PC-9 (cell line): ENCODE measurements at regions not wholly inside any gene's neighbourhood (a gene's known extent, or its start where the extent isn't known, plus 50 kb on each side); places are given as distances from the start of the nearest gene placed in this dataset.
"Not testable (repeated sequence)": the region's sequence is repeated elsewhere in the genome, so short reads cannot be mapped to it uniquely, and the experiment has no call there.

ENCODE experiments used
- BruUV-seq: library from RNA; stranded (reverse); fragments of 400-500 nt; replicated peaks from 2 replicates; lab custom pipeline; 2021; lab: Mats Ljungman, UMichigan
- CTCF ChIA-PET: fragments of 300-600 bp; sonication (Branson Sonifier 250); formaldehyde crosslinking; loops from one replicate; lab custom pipeline; 2022; ENCODE audit warnings: antibody characterized with exemption; lab: Charles Lee
- POLR2A ChIA-PET: fragments of 300-600 bp; sonication (Branson Sonifier 250); formaldehyde crosslinking; loops from one replicate; lab custom pipeline; 2022; ENCODE audit warnings: antibody characterized with exemption; ENCODE audit not compliant: unreplicated experiment; lab: Charles Lee
- DNase-seq, 2 experiments: peaks; one replicate each; pipeline versions ENCODE4 v3.0.0 to v3.0.0-alpha.2; 2015 to 2022; ENCODE audit warnings: mixed read lengths in 1 of 2
- H2AFZ ChIP-seq: fragments of 200-600 bp; sonication (generic); 2 replicates; pipeline ENCODE4 v1.8.1; 2017; ENCODE audit warnings: antibody characterized with exemption
- H3F3A ChIP-seq: fragments of 200-600 bp; sonication (generic); 2 replicates; pipeline ENCODE4 v1.8.1; 2017; ENCODE audit warnings: antibody characterized with exemption, mild to moderate bottlenecking, low read depth; ENCODE audit not compliant: insufficient read depth
- H3K27ac ChIP-seq: fragments of 200-600 bp; sonication (generic); 2 replicates; pipeline ENCODE4 v1.6.1; 2016; ENCODE audit warnings: mixed run types
- H3K27me3 ChIP-seq: fragments of 200-600 bp; sonication (generic); 2 replicates; pipeline ENCODE4 v1.6.1; 2016; ENCODE audit warnings: low read depth, mixed run types; ENCODE audit not compliant: insufficient read depth
- H3K36me3 ChIP-seq: fragments of 200-600 bp; sonication (generic); 2 replicates; pipeline ENCODE4 v1.6.1; 2016; ENCODE audit warnings: low read depth, mixed run types
- H3K4me1 ChIP-seq: fragments of 200-600 bp; sonication (generic); replicated peaks from 2 replicates; pipeline ENCODE4 v1.6.1; 2016; ENCODE audit warnings: mixed run types; ENCODE audit not compliant: insufficient read depth
- H3K4me2 ChIP-seq: fragments of 200-600 bp; sonication (generic); 2 replicates; pipeline ENCODE4 v1.6.1; 2017; ENCODE audit warnings: mixed run types
- H3K4me3 ChIP-seq: fragments of 200-600 bp; sonication (generic); 2 replicates; pipeline ENCODE4 v1.6.1; 2016; ENCODE audit warnings: mixed run types
- H3K79me2 ChIP-seq: fragments of 200-600 bp; sonication (generic); 2 replicates; pipeline ENCODE4 v1.6.1; 2017; ENCODE audit warnings: low read depth, mixed run types
- H3K9me2 ChIP-seq: fragments of 200-600 bp; sonication (generic); 2 replicates; pipeline ENCODE4 v1.8.1; 2017; ENCODE audit warnings: mild to moderate bottlenecking; ENCODE audit not compliant: insufficient read depth
- H3K9me3 ChIP-seq: fragments of 200-600 bp; sonication (generic); 2 replicates; pipeline ENCODE4 v1.8.1; 2016; ENCODE audit warnings: low read depth; ENCODE audit not compliant: insufficient read depth
- H4K20me1 ChIP-seq: fragments of 200-600 bp; sonication (generic); 2 replicates; pipeline ENCODE4 v1.8.1; 2017; ENCODE audit not compliant: insufficient read depth
- CTCF ChIP-seq: fragments of 200-600 bp; sonication (generic); conservative IDR thresholded peaks from 2 replicates; pipeline ENCODE4 v1.6.1; 2017; ENCODE audit warnings: mixed run types, antibody characterized with exemption, mild to moderate bottlenecking, moderate library complexity
- EZH2 ChIP-seq: fragments of 200-600 bp; sonication (generic); IDR thresholded peaks from 2 replicates; pipeline ENCODE4 v1.8.0; 2017; ENCODE audit warnings: antibody characterized with exemption, low read depth
- intact Hi-C: fragments of 100-400 bp; cut with micrococcal nuclease; formaldehyde crosslinking; loops from one replicate; pipeline ENCODE4 v1.10.0; 2022; ENCODE audit not compliant: unreplicated experiment

DNA sequence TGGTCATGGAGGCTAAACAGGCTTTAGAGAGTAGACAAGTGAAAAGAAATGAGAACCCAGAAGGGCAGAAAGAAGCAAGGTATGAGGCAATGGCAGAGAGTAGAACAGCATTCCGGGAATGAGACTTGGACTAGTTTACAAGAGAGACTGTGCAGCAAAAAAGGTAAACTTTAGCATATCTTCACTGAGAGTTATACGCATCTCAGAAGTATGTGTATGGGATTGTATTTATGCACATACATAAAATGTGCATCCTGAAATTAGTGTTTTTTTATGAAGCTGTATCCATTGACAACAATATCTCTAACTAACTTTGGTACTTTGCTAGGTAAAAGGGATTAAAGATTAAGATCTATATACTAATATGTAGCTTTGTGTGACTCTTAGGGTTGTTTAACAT, 753.6 kb downstream of the BCKDHB start:
- Histone ChIP-seq H3K4me3 (no peak overlapping the region), H3K79me2 (no peaks in the 10 kb centered on the region), H2AFZ (no peak overlapping the region), H3K9me2 (no peaks in the 10 kb centered on the region), H3K4me2 (no peak overlapping the region), H3K27ac (no peak overlapping the region), H3F3A (no peaks in the 10 kb centered on the region), H3K36me3 (no peaks in the 10 kb centered on the region), H3K4me1 (no peaks in the 10 kb centered on the region), H3K27me3 (no peaks in the 10 kb centered on the region), H3K9me3 (no peaks in the 10 kb centered on the region), H4K20me1 (no peaks in the 10 kb centered on the region)
- intact Hi-C loops: no loop called here
- TF ChIP-seq CTCF (no peak), EZH2 (no peak)
- POLR2A ChIA-PET: no interaction called here
- CTCF ChIA-PET: no interaction called here
- no peak for DNase-seq
- BruUV-seq: no TSS peak

DNA sequence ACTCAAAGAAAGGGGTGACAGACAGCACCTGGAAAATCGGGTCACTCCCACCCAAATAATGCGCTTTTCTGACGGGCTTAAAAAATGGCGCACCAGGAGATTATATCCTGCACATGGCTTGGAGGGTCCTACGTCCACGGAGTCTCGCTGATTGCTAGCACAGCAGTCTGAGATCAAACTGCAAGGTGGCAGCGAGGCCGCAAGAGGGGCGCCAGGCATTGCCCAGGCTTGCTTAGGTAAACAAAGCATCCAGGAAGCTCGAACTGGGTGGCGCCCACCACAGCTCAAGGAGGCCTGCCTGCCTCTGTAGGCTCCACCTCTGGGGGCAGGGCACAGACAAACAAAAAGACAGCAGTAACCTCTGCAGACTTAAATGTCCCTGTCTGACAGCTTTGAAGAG, 741.5 kb downstream of the BCKDHB start:
- BruUV-seq, H3K36me3 ChIP-seq, CTCF ChIA-PET: not testable (repeated sequence)

DNA sequence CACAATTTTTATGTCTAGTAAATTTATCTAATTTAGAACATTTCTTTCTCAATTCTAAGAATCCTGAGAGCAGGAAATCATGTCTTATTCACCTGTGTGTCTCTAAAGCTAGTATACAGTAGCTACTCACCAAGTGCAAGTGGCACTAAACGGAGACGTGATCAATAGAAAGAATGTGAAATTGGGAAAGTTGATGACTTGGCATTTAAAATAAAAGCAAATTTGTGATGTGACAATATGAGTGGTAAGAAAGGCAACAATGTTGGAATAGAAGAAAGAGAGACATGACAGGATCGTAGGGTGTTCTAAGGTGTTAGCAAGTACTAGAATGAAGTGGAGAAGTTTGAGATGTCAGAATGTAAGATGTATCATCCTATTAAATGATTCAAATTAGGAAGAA, 725.9 kb downstream of the BCKDHB start:
- Histone ChIP-seq H3K4me2 (no peak overlapping the region), H3K79me2 (no peaks in the 10 kb centered on the region), H3F3A (no peaks in the 10 kb centered on the region), H3K27me3 (no peaks in the 10 kb centered on the region), H3K4me3 (no peak overlapping the region), H3K9me3 (no peaks in the 10 kb centered on the region), H2AFZ (no peak overlapping the region), H3K27ac (no peak overlapping the region), H3K36me3 (no peaks in the 10 kb centered on the region), H4K20me1 (no peaks in the 10 kb centered on the region), H3K4me1 (no peaks in the 10 kb centered on the region), H3K9me2 (no peaks in the 10 kb centered on the region)
- TF ChIP-seq CTCF: no peak
- no peak for TF ChIP-seq EZH2
- no peak for DNase-seq
- ChIA-PET POLR2A (no interaction called here), CTCF (no interaction called here)
- intact Hi-C loops: no loop called here
- no TSS peak for BruUV-seq

More for the DNA sequence above, 741.5 kb downstream of the BCKDHB start:
- H4K20me1 ChIP-seq, H3K27ac ChIP-seq, H3K4me1 ChIP-seq, H3K4me3 ChIP-seq, DNase-seq, H3K4me2 ChIP-seq, H3K79me2 ChIP-seq, H3K9me2 ChIP-seq, H3K27me3 ChIP-seq, POLR2A ChIA-PET, intact Hi-C loops, H3K9me3 ChIP-seq, H2AFZ ChIP-seq, H3F3A ChIP-seq: not testable (repeated sequence)

- POLR2A ChIA-PET: no interaction called here
- no peak overlapping the region for H3K4me3 ChIP-seq
- H3K27me3 ChIP-seq: no peaks in the 10 kb centered on the region
- no peaks in the 10 kb centered on the region for H3K9me2 ChIP-seq
- H3F3A ChIP-seq: no peaks in the 10 kb centered on the region
- H3K9me3 ChIP-seq: no peaks in the 10 kb centered on the region
- H4K20me1 ChIP-seq: no peaks in the 10 kb centered on the region
- intact Hi-C loops: no loop called here
- TF ChIP-seq CTCF: no peak
- TF ChIP-seq EZH2: no peak
- no TSS peak for BruUV-seq
- H3K4me1 ChIP-seq: 0 out of 2 replicates have a peak, but pooled peaks cover 7% of the 10 kb centered on the region
- H3K27ac ChIP-seq: no peak overlapping the region
- H3K79me2 ChIP-seq: no peaks in the 10 kb centered on the region
- H2AFZ ChIP-seq: no peak overlapping the region
- DNase-seq: no peak
- no peak overlapping the region for H3K4me2 ChIP-seq
- CTCF ChIA-PET: no interaction called here
- H3K36me3 ChIP-seq: no peaks in the 10 kb centered on the region
Measured at GRCh38 chr6:80793411-80793810, 686.9 kb downstream of the BCKDHB start.
